ENCODE measurements at regions not wholly inside any gene's neighbourhood (a gene's known extent, or its start where the extent isn't known, plus 50 kb on each side); places are given as distances from the start of the nearest gene placed in this dataset.

GRCh38 chr18:78405763-78406162, 573.9 kb upstream of the SALL3 start:
- POLR2A ChIA-PET = no interaction called here

GRCh38 chr18:78406743-78407465, 572.7 kb upstream of the SALL3 start:
- ChIA-PET POLR2A (no interaction called here), CTCF (no interaction called here)
- TF ChIP-seq PKNOX1 (IDR thresholded peaks at IDR 0.05) (no peak), FOXM1 (IDR thresholded peaks at IDR 0.05; ENCODE audit: borderline replicate concordance) (no peak), FOXK2 (IDR thresholded peaks at IDR 0.05) (no peak)
- DNase-seq (ENCODE audit: extremely low spot score) = no peak

More at GRCh38 chr18:78405763-78406162, 573.9 kb upstream of the SALL3 start:
- DNase-seq (ENCODE audit: extremely low spot score) = no peak
- no peak for TF ChIP-seq PKNOX1 (IDR thresholded peaks at IDR 0.05)
- no peak for TF ChIP-seq ARNT (IDR thresholded peaks at IDR 0.05)
- no peak for TF ChIP-seq FOXA1 (IDR thresholded peaks at IDR 0.05)
- no peak for TF ChIP-seq NFRKB (IDR thresholded peaks at IDR 0.05)
- no peak for TF ChIP-seq BHLHE40 (IDR thresholded peaks at IDR 0.05; ENCODE audit: borderline replicate concordance)
- TF ChIP-seq HDGF (IDR thresholded peaks at IDR 0.05; ENCODE audit: borderline replicate concordance) = no peak
- TF ChIP-seq LEF1 (IDR thresholded peaks at IDR 0.05; ENCODE audit: borderline replicate concordance) = no peak
- no peak for TF ChIP-seq SUZ12 (IDR thresholded peaks at IDR 0.05)
- TF ChIP-seq SP1 (IDR thresholded peaks at IDR 0.05) = no peak
- TF ChIP-seq FOXM1 (IDR thresholded peaks at IDR 0.05; ENCODE audit: borderline replicate concordance) = no peak
- TF ChIP-seq CTBP1 (IDR thresholded peaks at IDR 0.05; ENCODE audit: borderline replicate concordance) = no peak
- CTCF ChIA-PET = no interaction called here

- CTCF ChIA-PET = no interaction called here
- no peak for TF ChIP-seq FOXK2 (IDR thresholded peaks at IDR 0.05)
- TF ChIP-seq CTBP1 (IDR thresholded peaks at IDR 0.05; ENCODE audit: borderline replicate concordance) = no peak
- POLR2A ChIA-PET = no interaction called here
- no peak for DNase-seq (ENCODE audit: extremely low spot score)
Measured at GRCh38 chr18:78407466-78407844, 572.2 kb upstream of the SALL3 start.

- TF ChIP-seq ARNT (IDR thresholded peaks at IDR 0.05) (no peak), LEF1 (IDR thresholded peaks at IDR 0.05; ENCODE audit: borderline replicate concordance) (no peak), BHLHE40 (IDR thresholded peaks at IDR 0.05; ENCODE audit: borderline replicate concordance) (no peak)
- no peak for DNase-seq (ENCODE audit: extremely low spot score)
- ChIA-PET POLR2A (no interaction called here), CTCF (interaction anchor here (0.6 kb wide), 1 partner anchor 208 kb away, joined by 3 read pairs; no protein-coding TSS in a partner anchor)
Measured at GRCh38 chr18:78408623-78409022, 571.0 kb upstream of the SALL3 start.

- ChIA-PET CTCF (no interaction called here), POLR2A (no interaction called here)
- TF ChIP-seq PKNOX1 (IDR thresholded peaks at IDR 0.05) (no peak), FOXK2 (IDR thresholded peaks at IDR 0.05) (no peak), FOXM1 (IDR thresholded peaks at IDR 0.05; ENCODE audit: borderline replicate concordance) (no peak), ZNF384 (IDR thresholded peaks at IDR 0.05) (no peak), BHLHE40 (IDR thresholded peaks at IDR 0.05; ENCODE audit: borderline replicate concordance) (no peak)
- DNase-seq (ENCODE audit: extremely low spot score) = no peak
Measured at GRCh38 chr18:78410094-78410786, 569.4 kb upstream of the SALL3 start.

DNA sequence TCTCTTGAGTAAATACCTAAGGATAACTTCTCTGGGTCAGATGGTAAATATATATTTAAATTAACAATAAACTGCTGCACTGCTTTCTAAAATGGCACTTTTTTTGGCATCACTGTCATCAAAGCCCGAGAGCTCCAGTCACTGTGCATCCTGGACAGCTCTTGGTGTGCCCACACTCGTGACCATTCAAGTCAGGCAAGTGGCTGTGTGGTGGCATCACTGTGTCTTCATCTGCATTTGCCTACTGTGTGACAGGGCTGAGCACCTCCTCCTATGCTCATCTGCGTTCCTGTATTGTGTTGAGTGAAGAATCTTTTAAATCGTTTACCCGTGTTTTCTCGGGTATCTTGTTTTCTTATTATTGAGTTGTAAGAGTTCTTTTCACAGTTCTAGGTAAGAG, 568.1 kb upstream of the SALL3 start:
- ChIA-PET CTCF (no interaction called here), POLR2A (no interaction called here)
- DNase-seq (ENCODE audit: extremely low spot score) = no peak
- TF ChIP-seq HDGF (IDR thresholded peaks at IDR 0.05; ENCODE audit: borderline replicate concordance) = no peak

GRCh38 chr18:78414302-78414701, 565.3 kb upstream of the SALL3 start:
- CTCF ChIA-PET = no interaction called here

More at GRCh38 chr18:78414302-78414701, 565.3 kb upstream of the SALL3 start:
- DNase-seq (ENCODE audit: extremely low spot score) = no peak
- TF ChIP-seq ARNT (IDR thresholded peaks at IDR 0.05) (no peak), SUZ12 (IDR thresholded peaks at IDR 0.05) (no peak), TARDBP (IDR thresholded peaks at IDR 0.05) (no peak), CTBP1 (IDR thresholded peaks at IDR 0.05; ENCODE audit: borderline replicate concordance) (no peak), FOXA1 (IDR thresholded peaks at IDR 0.05) (no peak), L3MBTL2 (conservative IDR thresholded peaks at IDR 0.05) (no peak), BHLHE40 (IDR thresholded peaks at IDR 0.05; ENCODE audit: borderline replicate concordance) (no peak), ELF4 (IDR thresholded peaks at IDR 0.05) (no peak), NFRKB (IDR thresholded peaks at IDR 0.05) (no peak), SP1 (IDR thresholded peaks at IDR 0.05) (no peak), HDGF (IDR thresholded peaks at IDR 0.05; ENCODE audit: borderline replicate concordance) (no peak), FOXM1 (IDR thresholded peaks at IDR 0.05; ENCODE audit: borderline replicate concordance) (no peak), FOXK2 (IDR thresholded peaks at IDR 0.05) (no peak), ZNF384 (IDR thresholded peaks at IDR 0.05) (no peak), PKNOX1 (IDR thresholded peaks at IDR 0.05) (no peak), LEF1 (IDR thresholded peaks at IDR 0.05; ENCODE audit: borderline replicate concordance) (no peak)
- POLR2A ChIA-PET = no interaction called here
